Liver (tissue), 7 donors: ENCODE measurements at regions not wholly inside any gene's neighbourhood (a gene's known extent, or its start where the extent isn't known, plus 50 kb on each side); places are given as distances from the start of the nearest gene placed in this dataset.
"Not testable (repeated sequence)": the region's sequence is repeated elsewhere in the genome, so short reads cannot be mapped to it uniquely, and the experiment has no call there.

Experiments used
- DNase-seq: peaks from one replicate; pipeline ENCODE4 v3.0.0-alpha.2; 2017; ENCODE audit warnings: low spot score
- H3K27ac ChIP-seq, 2 donors: one replicate each; pipeline ENCODE4 v1.7.0; 2013; ENCODE audit warnings: inconsistent platforms in 2 of 2, low read length in 2 of 2, control low read depth in 1 of 2, low read depth in 1 of 2, mild to moderate bottlenecking in 1 of 2
- H3K27me3 ChIP-seq, 4 donors: one replicate each; pipeline versions ENCODE4 v1.6.1 to v1.7.0; 2013; ENCODE audit warnings: low read length in 3 of 4, inconsistent platforms in 1 of 4, mild to moderate bottlenecking in 1 of 4, moderate library complexity in 1 of 4; ENCODE audit not compliant: control insufficient read depth in 4 of 4, insufficient read depth in 4 of 4
- H3K36me3 ChIP-seq, 4 donors: one replicate each; pipeline versions ENCODE4 v1.6.1 to v1.7.0; 2013; ENCODE audit warnings: low read length in 3 of 4, mild to moderate bottlenecking in 3 of 4, low read depth in 1 of 4, moderate library complexity in 1 of 4; ENCODE audit not compliant: control insufficient read depth in 4 of 4, insufficient read depth in 3 of 4
- H3K4me1 ChIP-seq, 4 donors: one replicate each; pipeline versions ENCODE4 v1.6.1 to v1.7.0; 2013; ENCODE audit warnings: low read length in 3 of 4, mild to moderate bottlenecking in 3 of 4, moderate library complexity in 1 of 4; ENCODE audit not compliant: control insufficient read depth in 4 of 4, insufficient read depth in 4 of 4
- H3K4me3 ChIP-seq, 3 donors: one replicate each; pipeline versions ENCODE4 v1.6.1 to v1.7.0; 2013; ENCODE audit warnings: low read length in 3 of 3, control low read depth in 1 of 3, low read depth in 1 of 3, mild to moderate bottlenecking in 1 of 3
- H3K9ac ChIP-seq, 2 donors: one replicate each; pipeline ENCODE4 v1.7.0; 2013; ENCODE audit warnings: low read length in 2 of 2, mild to moderate bottlenecking in 2 of 2, moderate library complexity in 2 of 2, control low read depth in 1 of 2, low read depth in 1 of 2
- H3K9me3 ChIP-seq, 4 donors: one replicate each; pipeline versions ENCODE4 v1.6.1 to v1.7.0; 2013; ENCODE audit warnings: low read length in 3 of 4; ENCODE audit not compliant: control insufficient read depth in 4 of 4
- FOXA1 ChIP-seq: IDR thresholded peaks from 2 replicates; pipeline ENCODE4 v1.6.1; 2016; ENCODE audit warnings: antibody characterized with exemption
- FOXA2 ChIP-seq: IDR thresholded peaks from 2 replicates; pipeline ENCODE4 v1.6.1; 2016; ENCODE audit warnings: antibody characterized with exemption
- REST ChIP-seq: IDR thresholded peaks from 2 replicates; pipeline ENCODE4 v1.6.1; 2016; ENCODE audit warnings: antibody characterized with exemption, mild to moderate bottlenecking
- RXRA ChIP-seq, 2 donors: IDR thresholded peaks; 2 replicates each; pipeline ENCODE4 v1.6.1; 2017 to 2018; ENCODE audit warnings: antibody characterized with exemption in 2 of 2, mild to moderate bottlenecking in 1 of 2
- TAF1 ChIP-seq: conservative IDR thresholded peaks from 2 replicates; pipeline ENCODE4 v1.6.1; 2016; ENCODE audit warnings: antibody characterized with exemption, mild to moderate bottlenecking
- WGBS: extraction: QIAGEN DNeasy Blood & Tissue Kit; methylation state at CpG from one replicate; pipeline ENCODE4 v1.1.7; 2013; 5-methylcytosine and 5-hydroxymethylcytosine counted together
- TF ChIP-seq, protein P1 (sequence below): IDR thresholded peaks from 2 replicates; pipeline ENCODE4 v1.6.1; 2016; ENCODE audit warnings: antibody characterized with exemption
- donor health status: healthy.
- donor health status: healthy.
- donor health status: healthy.
- donor health status: healthy.

DNA sequence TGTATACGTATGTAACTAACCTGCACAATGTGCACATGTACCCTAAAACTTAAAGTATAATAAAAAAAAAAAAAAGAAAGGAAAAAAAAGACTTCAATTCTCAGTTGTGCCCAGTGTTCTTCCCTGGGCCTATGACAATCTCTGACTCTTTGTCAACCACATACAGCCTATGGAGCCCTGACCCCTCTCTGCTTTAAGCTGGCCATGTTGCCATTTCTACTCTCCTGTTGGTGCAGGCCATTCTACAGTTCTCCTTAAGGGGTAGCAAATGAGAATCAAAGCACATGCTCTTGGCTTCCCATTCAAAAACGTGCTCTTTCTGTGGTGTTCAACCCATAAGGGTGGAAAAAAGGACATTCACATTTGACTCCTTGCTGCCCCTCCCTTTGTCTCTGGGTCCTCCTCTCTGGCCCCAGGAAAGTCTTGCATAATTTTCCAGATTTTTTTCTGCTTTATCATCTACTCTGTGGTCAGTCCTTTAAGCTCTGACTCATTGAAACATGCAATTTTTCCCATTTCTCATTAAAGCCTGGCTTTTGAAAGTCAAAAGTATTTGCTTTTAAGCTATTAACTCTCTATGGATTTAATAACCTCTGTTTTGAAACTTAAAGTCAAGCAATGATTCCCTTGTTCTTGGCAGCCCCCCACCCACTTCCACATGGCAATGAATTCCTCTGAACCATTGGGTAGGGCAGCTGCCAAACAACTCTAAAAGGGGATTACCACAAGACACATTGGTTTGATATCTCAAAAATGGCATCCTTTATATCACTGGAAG lies 208.6 kb upstream of the MCHR2 start:
- Histone ChIP-seq H3K4me1 (no peaks in the 10 kb centered on the region), H3K9ac (no peak overlapping the region), H3K27me3 (no peaks in the 10 kb centered on the region), H3K36me3 (no peaks in the 10 kb centered on the region), H3K27ac (no peak overlapping the region), H3K4me3 (no peak overlapping the region), H3K9me3 (peaks cover 0 to 4% (median under 1%) of the 10 kb centered on the region in 4 donors)
- TF ChIP-seq REST: no peak
- no peak for TF ChIP-seq FOXA1
- WGBS: 64% methylated on average over 2 of the region's 2 CpGs
- no peak for DNase-seq

DNA sequence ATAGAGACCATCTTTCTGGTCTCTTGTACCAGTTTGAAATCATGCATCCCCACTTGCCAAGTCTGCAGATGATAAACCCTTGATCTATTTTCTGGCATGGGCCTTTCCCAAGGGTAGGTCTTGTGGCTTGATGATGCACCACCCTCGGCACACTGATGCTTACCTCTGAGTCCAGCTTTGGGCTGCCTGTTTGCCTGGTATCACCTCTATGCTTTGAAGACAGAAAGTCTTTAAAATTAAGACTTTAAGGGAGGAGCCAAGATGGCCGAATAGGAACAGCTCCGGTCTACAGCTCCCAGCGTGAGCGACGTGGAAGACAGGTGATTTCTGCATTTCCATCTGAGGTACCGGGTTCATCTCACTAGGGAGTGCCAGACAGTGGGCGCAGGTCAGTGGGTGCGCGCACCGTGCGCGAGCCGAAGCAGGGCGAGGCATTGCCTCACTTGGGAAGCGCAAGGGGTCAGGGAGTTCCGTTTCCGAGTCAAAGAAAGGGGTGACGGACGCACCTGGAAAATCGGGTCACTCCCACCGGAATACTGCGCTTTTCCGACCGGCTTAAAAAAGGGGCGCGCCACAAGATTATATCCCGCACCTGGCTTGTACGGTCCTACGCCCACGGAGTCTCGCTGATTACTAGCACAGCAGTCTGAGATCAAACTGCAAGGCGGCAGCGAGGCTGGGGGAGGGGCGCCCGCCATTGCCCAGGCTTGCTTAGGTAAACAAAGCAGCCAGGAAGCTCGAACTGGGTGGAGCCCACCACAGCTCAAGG lies 202.4 kb upstream of the MCHR2 start:
- H3K4me3 ChIP-seq, H3K27ac ChIP-seq: not testable (repeated sequence)

GRCh38 chr6:100195244-100195643 lies 201.2 kb upstream of the MCHR2 start:
- not testable (repeated sequence) for H3K4me1 ChIP-seq, H3K36me3 ChIP-seq, H3K27me3 ChIP-seq, H3K27ac ChIP-seq, DNase-seq, H3K9ac ChIP-seq, H3K4me3 ChIP-seq, H3K9me3 ChIP-seq
- WGBS: 81% methylated on average over 2 of the region's 2 CpGs

More for the DNA sequence above, 202.4 kb upstream of the MCHR2 start:
- not testable (repeated sequence) for H3K4me1 ChIP-seq, H3K36me3 ChIP-seq, DNase-seq, H3K9ac ChIP-seq, H3K27me3 ChIP-seq, H3K9me3 ChIP-seq
- WGBS: 94% methylated on average over 30 of the region's 37 CpGs

DNA sequence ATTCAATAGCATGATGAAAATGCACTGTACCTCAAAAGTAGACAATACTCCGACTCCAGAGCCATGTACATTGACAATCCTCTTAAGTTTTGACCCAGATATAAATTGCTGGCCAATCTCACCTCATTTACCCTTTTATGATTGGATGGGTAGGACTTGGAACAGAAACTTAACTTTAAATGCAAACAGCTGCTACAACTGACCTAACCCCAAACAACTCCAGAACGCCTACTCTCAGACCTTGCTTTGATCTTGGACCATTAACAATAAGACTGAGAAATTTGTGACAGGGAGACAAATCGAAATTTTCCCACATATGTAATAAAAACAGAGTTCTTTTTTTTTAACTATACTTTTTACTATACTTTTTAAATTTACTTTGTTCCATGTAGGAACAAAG lies 200.5 kb upstream of the MCHR2 start:
- TF ChIP-seq, protein P1, sequence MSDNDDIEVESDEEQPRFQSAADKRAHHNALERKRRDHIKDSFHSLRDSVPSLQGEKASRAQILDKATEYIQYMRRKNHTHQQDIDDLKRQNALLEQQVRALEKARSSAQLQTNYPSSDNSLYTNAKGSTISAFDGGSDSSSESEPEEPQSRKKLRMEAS: no peak
- no peak for TF ChIP-seq RXRA (IDR thresholded peaks at IDR 0.05)
- TF ChIP-seq FOXA2: no peak
- no peak for TF ChIP-seq TAF1
- DNase-seq: no peak
- no peaks in the 10 kb centered on the region for H3K9me3 ChIP-seq
- no peaks in the 10 kb centered on the region for H3K27me3 ChIP-seq
- H3K4me1 ChIP-seq: no peaks in the 10 kb centered on the region
- no peak overlapping the region for H3K4me3 ChIP-seq
- 70% methylated on average over 3 of the region's 3 CpGs for WGBS
- H3K9ac ChIP-seq: no peak overlapping the region
- no peaks in the 10 kb centered on the region for H3K36me3 ChIP-seq
- H3K27ac ChIP-seq: no peak overlapping the region
